MM.1S (cell line): ENCODE measurements at regions not wholly inside any gene's neighbourhood (a gene's known extent, or its start where the extent isn't known, plus 50 kb on each side); places are given as distances from the start of the nearest gene placed in this dataset.

Source experiments
- DNase-seq: peaks from one replicate; pipeline ENCODE4 v3.0.0-alpha.2; 2015
- H2AFZ ChIP-seq: fragments of 300-600 bp; sonication (generic); 2 replicates; pipeline ENCODE4 v1.6.0; 2016; ENCODE audit warnings: antibody characterized with exemption, low read length
- H3F3A ChIP-seq: fragments of 300-600 bp; sonication (generic); 2 replicates; pipeline ENCODE4 v1.6.1; 2016; ENCODE audit warnings: mild to moderate bottlenecking, antibody characterized with exemption, low read length, moderate library complexity, mixed read lengths; ENCODE audit not compliant: insufficient read depth
- H3K27ac ChIP-seq: fragments of 300-600 bp; sonication (generic); 2 replicates; pipeline ENCODE4 v1.5.1; 2016; ENCODE audit warnings: mild to moderate bottlenecking, low read length
- H3K27me3 ChIP-seq: fragments of 300-600 bp; sonication (generic); replicated peaks from 2 replicates; pipeline ENCODE4 v1.6.0; 2016; ENCODE audit warnings: low read length; ENCODE audit not compliant: insufficient read depth
- H3K36me3 ChIP-seq: fragments of 300-600 bp; sonication (generic); replicated peaks from 2 replicates; pipeline ENCODE4 v1.6.1; 2016; ENCODE audit warnings: mild to moderate bottlenecking, low read length, mixed read lengths; ENCODE audit not compliant: insufficient read depth
- H3K4me1 ChIP-seq: fragments of 300-600 bp; sonication (generic); 2 replicates; pipeline ENCODE4 v1.6.1; 2016; ENCODE audit warnings: low read length, mixed read lengths
- H3K4me2 ChIP-seq: fragments of 300-600 bp; sonication (generic); 2 replicates; pipeline ENCODE4 v1.6.0; 2016; ENCODE audit warnings: low read depth, low read length
- H3K4me3 ChIP-seq: fragments of 300-600 bp; sonication (generic); 2 replicates; pipeline ENCODE4 v1.5.1; 2016; ENCODE audit warnings: low read length, mixed read lengths
- H3K79me2 ChIP-seq: fragments of 300-600 bp; sonication (generic); 2 replicates; pipeline ENCODE4 v1.6.1; 2016; ENCODE audit warnings: mixed run types, low read length, mixed read lengths
- H3K9ac ChIP-seq: fragments of 300-600 bp; sonication (generic); 2 replicates; pipeline ENCODE4 v1.6.1; 2016; ENCODE audit warnings: low read length, mixed read lengths
- H3K9me2 ChIP-seq: fragments of 300-600 bp; sonication (generic); replicated peaks from 2 replicates; pipeline ENCODE4 v1.6.1; 2016; ENCODE audit warnings: mild to moderate bottlenecking, low read length, mixed read lengths; ENCODE audit not compliant: insufficient read depth
- H3K9me3 ChIP-seq: fragments of 300-600 bp; sonication (generic); replicated peaks from 2 replicates; pipeline ENCODE4 v1.6.1; 2016; ENCODE audit warnings: mild to moderate bottlenecking, low read length, mixed read lengths; ENCODE audit not compliant: insufficient read depth
- H4K20me1 ChIP-seq: fragments of 300-600 bp; sonication (generic); 2 replicates; pipeline ENCODE4 v1.6.1; 2016; ENCODE audit warnings: mild to moderate bottlenecking, low read length, moderate library complexity, mixed read lengths; ENCODE audit not compliant: insufficient read depth
- EZH2 ChIP-seq: fragments of 300-600 bp; sonication (generic); optimal IDR thresholded peaks from 2 replicates; pipeline ENCODE3; 2017; ENCODE audit warnings: low read depth, mild to moderate bottlenecking, antibody characterized with exemption, low read length, mixed read lengths
- EZH2phosphoT487 ChIP-seq: fragments of 300-600 bp; sonication (generic); IDR thresholded peaks from 2 replicates; pipeline ENCODE4 v1.6.1; 2018; ENCODE audit warnings: antibody characterized with exemption, low read length
- TF ChIP-seq, protein P1 (sequence below): fragments of 300-600 bp; sonication (generic); IDR thresholded peaks from 2 replicates; pipeline ENCODE4 v1.5.1; 2016; ENCODE audit warnings: antibody characterized with exemption, low read length, mixed read lengths

GRCh38 chr17:54505404-54505803 lies 395.2 kb upstream of the TOM1L1 start:
- Histone ChIP-seq H3F3A (no peaks in the 10 kb centered on the region), H4K20me1 (no peaks in the 10 kb centered on the region), H3K27ac (no peak overlapping the region), H3K9me3 (no peaks in the 10 kb centered on the region), H3K4me1 (no peaks in the 10 kb centered on the region), H2AFZ (no peak overlapping the region), H3K9me2 (no peaks in the 10 kb centered on the region), H3K27me3 (no peaks in the 10 kb centered on the region), H3K9ac (no peak overlapping the region), H3K79me2 (no peaks in the 10 kb centered on the region), H3K4me2 (no peak overlapping the region), H3K36me3 (no peaks in the 10 kb centered on the region), H3K4me3 (no peak overlapping the region)
- TF ChIP-seq, protein P1, sequence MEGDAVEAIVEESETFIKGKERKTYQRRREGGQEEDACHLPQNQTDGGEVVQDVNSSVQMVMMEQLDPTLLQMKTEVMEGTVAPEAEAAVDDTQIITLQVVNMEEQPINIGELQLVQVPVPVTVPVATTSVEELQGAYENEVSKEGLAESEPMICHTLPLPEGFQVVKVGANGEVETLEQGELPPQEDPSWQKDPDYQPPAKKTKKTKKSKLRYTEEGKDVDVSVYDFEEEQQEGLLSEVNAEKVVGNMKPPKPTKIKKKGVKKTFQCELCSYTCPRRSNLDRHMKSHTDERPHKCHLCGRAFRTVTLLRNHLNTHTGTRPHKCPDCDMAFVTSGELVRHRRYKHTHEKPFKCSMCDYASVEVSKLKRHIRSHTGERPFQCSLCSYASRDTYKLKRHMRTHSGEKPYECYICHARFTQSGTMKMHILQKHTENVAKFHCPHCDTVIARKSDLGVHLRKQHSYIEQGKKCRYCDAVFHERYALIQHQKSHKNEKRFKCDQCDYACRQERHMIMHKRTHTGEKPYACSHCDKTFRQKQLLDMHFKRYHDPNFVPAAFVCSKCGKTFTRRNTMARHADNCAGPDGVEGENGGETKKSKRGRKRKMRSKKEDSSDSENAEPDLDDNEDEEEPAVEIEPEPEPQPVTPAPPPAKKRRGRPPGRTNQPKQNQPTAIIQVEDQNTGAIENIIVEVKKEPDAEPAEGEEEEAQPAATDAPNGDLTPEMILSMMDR: no peak
- TF ChIP-seq EZH2phosphoT487: no peak
- DNase-seq: no peak

- H4K20me1 ChIP-seq: no peaks in the 10 kb centered on the region
- H3K4me3 ChIP-seq: no peak overlapping the region
- H3K4me1 ChIP-seq: no peaks in the 10 kb centered on the region
- H3K27me3 ChIP-seq: no peaks in the 10 kb centered on the region
- H3K4me2 ChIP-seq: no peak overlapping the region
- no peak overlapping the region for H3K9ac ChIP-seq
- no peaks in the 10 kb centered on the region for H3K9me2 ChIP-seq
- no peaks in the 10 kb centered on the region for H3K36me3 ChIP-seq
- H2AFZ ChIP-seq: no peak overlapping the region
- H3K27ac ChIP-seq: no peak overlapping the region
- DNase-seq: no peak
- H3K9me3 ChIP-seq: no peaks in the 10 kb centered on the region
- H3F3A ChIP-seq: no peaks in the 10 kb centered on the region
- H3K79me2 ChIP-seq: no peaks in the 10 kb centered on the region
- no peak for TF ChIP-seq EZH2phosphoT487
- TF ChIP-seq EZH2: no peak
- TF ChIP-seq, protein P1: no peak
Observed at GRCh38 chr17:54518706-54519105, 381.9 kb upstream of the TOM1L1 start.

GRCh38 chr17:54521137-54521536 lies 379.5 kb upstream of the TOM1L1 start:
- DNase-seq: no peak
- Histone ChIP-seq H3K4me1 (no peaks in the 10 kb centered on the region), H3K79me2 (no peaks in the 10 kb centered on the region), H3K4me3 (no peak overlapping the region), H3K27me3 (no peaks in the 10 kb centered on the region), H4K20me1 (no peaks in the 10 kb centered on the region), H3K9ac (no peak overlapping the region), H3K27ac (no peak overlapping the region), H3K9me3 (no peaks in the 10 kb centered on the region), H3F3A (no peaks in the 10 kb centered on the region), H3K4me2 (no peak overlapping the region), H3K36me3 (no peaks in the 10 kb centered on the region), H3K9me2 (no peaks in the 10 kb centered on the region), H2AFZ (no peak overlapping the region)
- TF ChIP-seq, protein P1: no peak
- no peak for TF ChIP-seq EZH2
- no peak for TF ChIP-seq EZH2phosphoT487

DNA sequence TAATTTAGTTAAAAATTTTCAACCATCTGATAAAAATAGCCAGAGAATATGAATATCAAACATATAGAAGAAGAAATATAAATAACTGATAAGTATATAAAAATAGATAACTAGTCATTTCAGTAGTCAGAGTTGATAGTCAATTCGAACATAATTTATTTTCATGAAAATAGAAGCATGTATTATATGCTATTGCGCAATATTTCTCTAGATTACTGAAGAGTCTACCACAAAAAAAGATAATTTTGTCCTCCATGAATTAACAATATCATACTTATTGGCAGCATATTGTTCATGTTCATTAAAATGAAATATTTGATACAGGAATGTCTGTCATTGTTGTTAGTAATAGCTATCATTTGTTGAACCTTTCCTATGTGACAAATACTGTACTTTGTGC lies 376.2 kb upstream of the TOM1L1 start:
- no peaks in the 10 kb centered on the region for H3K9me2 ChIP-seq
- H4K20me1 ChIP-seq: no peaks in the 10 kb centered on the region
- no peaks in the 10 kb centered on the region for H3K79me2 ChIP-seq
- no peaks in the 10 kb centered on the region for H3K36me3 ChIP-seq
- H3K27me3 ChIP-seq: no peaks in the 10 kb centered on the region
- no peak overlapping the region for H3K9ac ChIP-seq
- peaks cover 23% of the 10 kb centered on the region for H3K4me1 ChIP-seq
- H3F3A ChIP-seq: peaks cover 10% of the 10 kb centered on the region
- no peak for DNase-seq
- no peak overlapping the region for H3K27ac ChIP-seq
- H3K4me2 ChIP-seq: no peak overlapping the region
- no peaks in the 10 kb centered on the region for H3K9me3 ChIP-seq
- TF ChIP-seq, protein P1: no peak
- no peak for TF ChIP-seq EZH2phosphoT487
- TF ChIP-seq EZH2: no peak
- no peak overlapping the region for H3K4me3 ChIP-seq
- H2AFZ ChIP-seq: no peak overlapping the region
